ENCODE measurements at regions not wholly inside any gene's neighbourhood (a gene's known extent, or its start where the extent isn't known, plus 50 kb on each side); places are given as distances from the start of the nearest gene placed in this dataset.

DNA sequence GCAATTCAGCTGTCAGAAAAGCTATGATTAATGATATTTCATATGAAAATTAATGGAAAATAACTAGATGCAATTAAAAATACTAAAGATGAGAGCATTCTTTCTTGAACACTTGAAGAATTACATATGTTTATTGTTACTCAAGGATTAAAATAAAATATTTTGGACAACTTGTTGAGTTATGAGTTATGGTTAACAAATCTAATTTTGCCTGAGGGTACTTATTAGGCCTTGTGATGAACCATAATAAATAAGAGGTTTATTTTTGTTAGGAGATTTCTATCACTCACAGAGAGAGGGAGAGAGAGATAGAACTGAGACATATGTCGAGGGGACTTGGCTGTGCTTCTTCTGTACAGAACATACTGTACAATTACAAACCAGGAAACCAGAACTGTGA is 183.7 kb downstream of the ISL1 start:
- no peak overlapping the region for H3K4me3 ChIP-seq
- H3K36me3 ChIP-seq, result no peaks in the 10 kb centered on the region
- 53 to 56% methylated on average over 1 of the region's 1 CpG for WGBS, 2 donors
- H3K27me3 ChIP-seq, result no peaks in the 10 kb centered on the region
- H3K27ac ChIP-seq, result no peak overlapping the region
- no peak for TF ChIP-seq CTCF (IDR thresholded peaks at IDR 0.05)
- no peaks in the 10 kb centered on the region for H3K4me1 ChIP-seq
- no peaks in the 10 kb centered on the region for H3K9me3 ChIP-seq
- ATAC-seq, result no peak
- no peak for DNase-seq
- intact Hi-C loops (cut with DNase I), result no loop called here

- no peak for TF ChIP-seq CTCF (IDR thresholded peaks at IDR 0.05)
- Histone ChIP-seq H3K36me3 (no peaks in the 10 kb centered on the region), H3K27ac (no peak overlapping the region), H3K27me3 (no peaks in the 10 kb centered on the region), H3K4me1 (no peaks in the 10 kb centered on the region), H3K9me3 (no peaks in the 10 kb centered on the region), H3K4me3 (no peak overlapping the region)
- DNase-seq (no peak), ATAC-seq (no peak)
- intact Hi-C loops (cut with DNase I), result no loop called here
Observed at GRCh38 chr5:51567636-51568035, 184.4 kb downstream of the ISL1 start.

DNA sequence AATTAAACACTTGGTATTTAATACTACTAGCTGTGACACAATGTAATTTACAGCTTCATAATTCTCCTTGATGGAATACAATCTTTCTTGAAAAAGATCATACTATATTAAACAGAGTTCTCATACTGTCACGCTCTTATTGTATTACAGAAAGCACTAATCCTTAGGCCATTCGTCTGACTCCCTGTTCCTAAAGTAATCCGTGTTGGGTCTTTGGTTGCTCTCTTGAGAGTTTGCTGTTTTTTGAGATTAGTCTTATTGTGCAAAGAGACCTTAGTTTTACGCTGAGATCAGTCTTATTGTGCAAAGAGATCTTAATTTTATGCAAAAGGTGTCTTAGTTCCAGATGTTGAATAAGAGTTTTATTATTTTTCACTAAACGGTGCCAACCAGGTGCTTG is 190.6 kb downstream of the ISL1 start:
- Histone ChIP-seq H3K4me1 (no peaks in the 10 kb centered on the region), H3K27me3 (no peaks in the 10 kb centered on the region), H3K9me3 (peaks cover 0 to 22% (median 0%) of the 10 kb centered on the region in 11 donors), H3K27ac (no peak overlapping the region), H3K4me3 (no peak overlapping the region), H3K36me3 (no peaks in the 10 kb centered on the region)
- 54 to 59% methylated on average over 5 of the region's 5 CpGs for WGBS, 2 donors
- intact Hi-C loops (cut with DNase I), result no loop called here
- TF ChIP-seq CTCF (IDR thresholded peaks at IDR 0.05), result no peak
- ATAC-seq, result no peak
- DNase-seq, result no peak

DNA sequence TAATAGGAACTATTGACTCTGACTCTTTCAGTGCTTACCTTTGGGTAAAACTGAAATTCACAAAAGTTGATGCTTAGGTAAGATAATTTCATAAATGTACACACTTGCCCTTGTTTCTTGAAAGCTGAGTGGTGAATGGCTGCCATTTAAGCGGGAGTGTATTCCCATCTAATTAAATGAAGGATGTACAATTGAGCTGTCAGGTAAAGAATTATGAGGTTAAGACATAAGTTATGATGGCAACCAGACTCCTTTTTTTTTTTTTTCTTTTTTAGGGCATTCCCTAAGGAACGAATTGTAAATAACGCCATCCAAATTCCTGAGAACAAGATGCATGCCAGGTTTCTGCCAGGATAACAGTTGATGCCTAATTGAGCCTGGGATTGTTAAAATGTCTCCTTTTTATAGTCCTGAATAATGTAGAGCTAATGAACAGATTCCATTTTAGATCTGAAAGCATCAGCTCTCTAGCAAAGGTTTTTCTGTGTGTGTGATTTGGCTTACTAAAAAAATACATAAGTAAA is 199.7 kb downstream of the ISL1 start:
- Histone ChIP-seq H3K4me3 (no peak overlapping the region), H3K9me3 (no peaks in the 10 kb centered on the region), H3K27me3 (no peaks in the 10 kb centered on the region), H3K36me3 (no peaks in the 10 kb centered on the region), H3K4me1 (no peaks in the 10 kb centered on the region), H3K27ac (no peak overlapping the region)
- intact Hi-C loops (cut with DNase I), result no loop called here
- DNase-seq (no peak), ATAC-seq (no peak)
- 59 to 62% methylated on average over 3 of the region's 3 CpGs for WGBS, 2 donors
- no peak for TF ChIP-seq CTCF (IDR thresholded peaks at IDR 0.05)

GRCh38 chr5:51598026-51598425 is 214.8 kb downstream of the ISL1 start:
- intact Hi-C loops (cut with DNase I), result no loop called here
- ATAC-seq (no peak), DNase-seq (no peak)
- 44 to 70% methylated on average over 2 of the region's 2 CpGs for WGBS, 2 donors
- Histone ChIP-seq H3K27me3 (no peaks in the 10 kb centered on the region), H3K4me3 (no peak overlapping the region), H3K4me1 (no peaks in the 10 kb centered on the region), H3K9me3 (no peaks in the 10 kb centered on the region), H3K27ac (no peak overlapping the region), H3K36me3 (no peaks in the 10 kb centered on the region)
- TF ChIP-seq CTCF (IDR thresholded peaks at IDR 0.05), result no peak

Measured in heart right ventricle (tissue), 16 donors.